Body of pancreas (tissue), 4 donors: ENCODE measurements at regions not wholly inside any gene's neighbourhood (a gene's known extent, or its start where the extent isn't known, plus 50 kb on each side); places are given as distances from the start of the nearest gene placed in this dataset.

Source experiments
- ATAC-seq: fragments of 150-250 bp; one replicate; pipeline ENCODE4 v1.9.1; 2016
- DNase-seq, 4 donors: peaks; one replicate each; pipeline ENCODE4 v3.0.0-alpha.2; 2019
- H3K27ac ChIP-seq, 4 donors: fragments of 200-600 bp; sonication (generic); 1 replicate in 3 of 4; 2 replicates in 1 of 4; pipeline versions ENCODE4 v1.5.1 to v1.6.1; 2016 to 2019; ENCODE audit warnings: mild to moderate bottlenecking in 1 of 4, mixed read lengths in 1 of 4, moderate library complexity in 1 of 4
- H3K27me3 ChIP-seq, 2 donors: fragments of 200-600 bp; sonication (generic); one replicate each; pipeline ENCODE4 v1.6.0; 2016; ENCODE audit warnings: mild to moderate bottlenecking in 1 of 2
- H3K36me3 ChIP-seq, 2 donors: fragments of 200-600 bp; sonication (generic); replicated peaks in 1 of 2; 2 replicates each; pipeline ENCODE4 v1.5.1; 2016; ENCODE audit warnings: low read depth in 2 of 2; ENCODE audit not compliant: insufficient read depth in 1 of 2
- H3K4me1 ChIP-seq: fragments of 200-600 bp; sonication (generic); one replicate; pipeline ENCODE4 v1.6.0; 2016
- H3K4me3 ChIP-seq, 2 donors: fragments of 200-600 bp; sonication (generic); 1 replicate in 1 of 2; 2 replicates in 1 of 2; pipeline ENCODE4 v1.5.1; 2016 to 2019
- H3K9me3 ChIP-seq, 3 donors: fragments of 200-600 bp; sonication (generic); 1 replicate in 2 of 3; 2 replicates in 1 of 3; pipeline ENCODE4 v1.5.1; 2016
- CTCF ChIP-seq, 7 experiments: fragments of 450-650 bp in 4 of 7; fragments of 200-600 bp in 3 of 7; sonication (generic) in 3 of 7; IDR thresholded peaks; one replicate each; pipeline ENCODE4 v1.5.1; 2016 to 2019; ENCODE audit warnings: antibody characterized with exemption in 7 of 7
- POLR2A ChIP-seq, 3 donors: fragments of 450-650 bp; IDR thresholded peaks; one replicate each; pipeline ENCODE4 v1.6.1; 2016; ENCODE audit warnings: antibody characterized with exemption in 3 of 3, mild to moderate bottlenecking in 2 of 3
- WGBS, 2 donors: methylation state at CpG; one replicate each; pipeline ENCODE4 v1.1.5; 2017; 5-methylcytosine and 5-hydroxymethylcytosine counted together
- intact Hi-C: fragments of 100-400 bp; cut with DNase I; formaldehyde crosslinking; loops from one replicate; pipeline ENCODE4 v1.15.1; 2023

- no peak for TF ChIP-seq POLR2A (IDR thresholded peaks at IDR 0.05)
- TF ChIP-seq CTCF (IDR thresholded peaks at IDR 0.05): no peak
- ATAC-seq: no peak
- Histone ChIP-seq H3K4me3 (no peak overlapping the region), H3K9me3 (no peaks in the 10 kb centered on the region), H3K4me1 (no peaks in the 10 kb centered on the region), H3K27ac (no peak overlapping the region), H3K36me3 (no peaks in the 10 kb centered on the region), H3K27me3 (no peaks in the 10 kb centered on the region)
- intact Hi-C loops: no loop called here
- no peak for DNase-seq
Measured at GRCh38 chr1:166272851-166273250, 106.0 kb upstream of the FAM78B start.

DNA sequence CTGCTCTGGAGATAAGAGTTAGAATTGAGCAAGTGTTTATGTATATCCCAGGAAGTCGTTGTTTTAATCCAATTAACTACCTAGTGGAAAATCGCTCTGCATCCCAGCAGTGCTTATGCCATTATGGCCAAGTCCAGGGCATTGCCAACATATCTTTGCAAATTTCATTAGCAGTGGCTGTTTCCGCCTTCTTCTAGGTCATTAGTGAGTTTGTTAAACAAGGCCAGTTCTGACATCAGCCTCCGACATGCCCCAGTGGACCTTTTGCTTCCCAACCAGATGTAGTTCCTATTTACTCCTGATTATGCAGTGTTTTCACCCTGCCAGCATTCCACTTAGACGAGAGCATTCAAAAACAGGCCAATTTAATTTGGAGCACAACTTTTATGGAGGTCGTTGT lies 106.8 kb upstream of the FAM78B start:
- intact Hi-C loops: no loop called here
- ATAC-seq (no peak), DNase-seq (no peak)
- H3K27ac ChIP-seq: no peak overlapping the region
- no peak overlapping the region for H3K4me3 ChIP-seq
- TF ChIP-seq POLR2A (IDR thresholded peaks at IDR 0.05) (no peak), CTCF (IDR thresholded peaks at IDR 0.05) (no peak)
- H3K4me1 ChIP-seq: no peaks in the 10 kb centered on the region
- H3K27me3 ChIP-seq: no peaks in the 10 kb centered on the region
- H3K9me3 ChIP-seq: peaks cover 0 to 4% (median 0%) of the 10 kb centered on the region in 3 donors
- no peaks in the 10 kb centered on the region for H3K36me3 ChIP-seq
- WGBS, 2 donors: 31 to 35% methylated on average over 6 of the region's 6 CpGs

DNA sequence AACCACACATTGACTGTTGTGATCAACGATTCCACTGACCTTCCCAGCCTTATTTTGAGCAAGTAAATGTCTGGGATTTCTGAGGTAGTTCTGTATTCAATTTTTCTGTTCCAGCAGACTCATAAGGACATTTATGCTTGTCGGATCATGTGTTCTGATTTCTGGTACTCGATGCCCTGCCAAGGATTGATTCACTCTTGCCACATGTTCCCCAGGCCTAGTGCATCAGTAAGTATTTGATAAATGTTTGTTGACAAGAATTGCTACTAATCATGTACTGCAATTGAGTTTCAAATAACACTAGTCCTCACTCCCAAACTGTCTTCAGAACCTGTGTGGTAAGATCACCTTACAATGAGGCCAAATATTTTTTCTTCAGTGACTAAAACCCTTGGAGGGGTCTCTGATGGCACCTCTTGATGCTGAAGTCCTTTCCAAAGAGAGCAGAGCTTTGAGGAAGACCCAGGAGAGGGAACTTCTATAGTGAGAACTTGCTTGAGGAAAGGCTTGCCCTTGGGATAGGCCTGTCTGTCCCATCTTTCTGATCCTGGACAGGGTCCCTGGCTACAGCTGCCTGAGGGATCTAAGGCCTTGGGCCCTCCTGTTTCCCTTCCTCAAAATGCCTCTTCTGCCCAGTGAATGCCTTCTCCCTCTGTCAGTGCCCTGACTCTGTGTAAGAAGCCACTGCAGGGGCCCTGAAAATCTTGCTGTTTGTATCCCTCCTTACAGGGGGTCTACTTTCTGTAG lies 115.8 kb upstream of the FAM78B start:
- Histone ChIP-seq H3K27me3 (no peaks in the 10 kb centered on the region), H3K27ac (no peak overlapping the region), H3K9me3 (peaks cover 0 to 4% (median 0%) of the 10 kb centered on the region in 3 donors), H3K4me1 (no peaks in the 10 kb centered on the region), H3K4me3 (no peak overlapping the region), H3K36me3 (no peaks in the 10 kb centered on the region)
- TF ChIP-seq CTCF (IDR thresholded peaks at IDR 0.05): no peak
- TF ChIP-seq POLR2A (IDR thresholded peaks at IDR 0.05): no peak
- ATAC-seq (no peak), DNase-seq (no peak)
- 31 to 67% methylated on average over 3 of the region's 3 CpGs for WGBS, 2 donors
- intact Hi-C loops: no loop called here

- no peaks in the 10 kb centered on the region for H3K36me3 ChIP-seq
- H3K9me3 ChIP-seq: peaks cover 0 to 2% (median 0%) of the 10 kb centered on the region in 3 donors
- no peaks in the 10 kb centered on the region for H3K27me3 ChIP-seq
- H3K27ac ChIP-seq: no peak overlapping the region
- H3K4me1 ChIP-seq: no peaks in the 10 kb centered on the region
- no peak overlapping the region for H3K4me3 ChIP-seq
- no peak for DNase-seq
- WGBS, 2 donors: 46 to 50% methylated on average over 6 of the region's 6 CpGs
- intact Hi-C loops: no loop called here
- ATAC-seq: no peak
- TF ChIP-seq POLR2A (IDR thresholded peaks at IDR 0.05) (no peak), CTCF (IDR thresholded peaks at IDR 0.05) (no peak)
Measured at GRCh38 chr1:166283190-166283589, 116.4 kb upstream of the FAM78B start.

GRCh38 chr1:166283600-166283999 lies 116.8 kb upstream of the FAM78B start:
- intact Hi-C loops: no loop called here
- ATAC-seq (no peak), DNase-seq (no peak)
- H3K9me3 ChIP-seq: no peaks in the 10 kb centered on the region
- no peaks in the 10 kb centered on the region for H3K36me3 ChIP-seq
- TF ChIP-seq POLR2A (IDR thresholded peaks at IDR 0.05): no peak
- no peak overlapping the region for H3K4me3 ChIP-seq
- no peak overlapping the region for H3K27ac ChIP-seq
- WGBS, 2 donors: 64 to 79% methylated on average over 5 of the region's 5 CpGs
- no peaks in the 10 kb centered on the region for H3K27me3 ChIP-seq
- no peaks in the 10 kb centered on the region for H3K4me1 ChIP-seq
